ENCODE measurements at regions not wholly inside any gene's neighbourhood (a gene's known extent, or its start where the extent isn't known, plus 50 kb on each side); places are given as distances from the start of the nearest gene placed in this dataset.

- TF ChIP-seq, protein P1, sequence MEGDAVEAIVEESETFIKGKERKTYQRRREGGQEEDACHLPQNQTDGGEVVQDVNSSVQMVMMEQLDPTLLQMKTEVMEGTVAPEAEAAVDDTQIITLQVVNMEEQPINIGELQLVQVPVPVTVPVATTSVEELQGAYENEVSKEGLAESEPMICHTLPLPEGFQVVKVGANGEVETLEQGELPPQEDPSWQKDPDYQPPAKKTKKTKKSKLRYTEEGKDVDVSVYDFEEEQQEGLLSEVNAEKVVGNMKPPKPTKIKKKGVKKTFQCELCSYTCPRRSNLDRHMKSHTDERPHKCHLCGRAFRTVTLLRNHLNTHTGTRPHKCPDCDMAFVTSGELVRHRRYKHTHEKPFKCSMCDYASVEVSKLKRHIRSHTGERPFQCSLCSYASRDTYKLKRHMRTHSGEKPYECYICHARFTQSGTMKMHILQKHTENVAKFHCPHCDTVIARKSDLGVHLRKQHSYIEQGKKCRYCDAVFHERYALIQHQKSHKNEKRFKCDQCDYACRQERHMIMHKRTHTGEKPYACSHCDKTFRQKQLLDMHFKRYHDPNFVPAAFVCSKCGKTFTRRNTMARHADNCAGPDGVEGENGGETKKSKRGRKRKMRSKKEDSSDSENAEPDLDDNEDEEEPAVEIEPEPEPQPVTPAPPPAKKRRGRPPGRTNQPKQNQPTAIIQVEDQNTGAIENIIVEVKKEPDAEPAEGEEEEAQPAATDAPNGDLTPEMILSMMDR (IDR thresholded peaks at IDR 0.05): no peak
- no peak for TF ChIP-seq POLR2AphosphoS5 (IDR thresholded peaks at IDR 0.05; ENCODE audit: insufficient read depth in 1 of 2, low read depth in 1 of 2)
These were observed 98.6 kb upstream of the FAM83B start for GRCh38 chr6:54747955-54748354.

Measured in vagina (tissue), 2 donors.